ENCODE measurements at regions not wholly inside any gene's neighbourhood (a gene's known extent, or its start where the extent isn't known, plus 50 kb on each side); places are given as distances from the start of the nearest gene placed in this dataset.

DNA sequence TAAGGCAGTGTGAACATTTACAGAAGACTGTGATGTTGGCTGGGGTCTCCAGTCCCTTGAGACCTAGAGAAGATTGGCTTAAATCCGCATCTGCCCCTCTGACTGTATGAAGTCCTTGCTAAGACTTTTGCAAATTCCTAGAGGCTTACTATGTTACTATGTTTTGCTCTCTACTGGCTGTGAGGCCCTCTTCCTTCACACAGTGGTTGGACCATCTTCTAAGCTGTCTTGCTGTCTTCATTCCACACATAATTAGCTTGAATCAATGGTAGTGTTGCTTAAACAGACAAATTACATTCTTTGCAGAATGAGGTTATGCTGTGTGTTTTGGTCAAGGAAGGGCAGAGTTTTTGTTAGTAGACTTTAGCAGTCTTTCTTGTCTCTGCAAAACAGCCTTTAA is 658.0 kb downstream of the TYW1 start:
- Histone ChIP-seq H2AFZ (no peak overlapping the region), H3K79me2 (replicated peaks; ENCODE audit: insufficient read depth) (no peaks in the 10 kb centered on the region), H3K27ac (ENCODE audit: low read depth) (no peak overlapping the region), H4K20me1 (replicated peaks; ENCODE audit: insufficient read depth) (no peaks in the 10 kb centered on the region), H3K9me2 (ENCODE audit: insufficient read depth) (no peaks in the 10 kb centered on the region), H3K4me2 (no peak overlapping the region), H3K4me3 (no peak overlapping the region), H3K27me3 (ENCODE audit: insufficient read depth) (no peaks in the 10 kb centered on the region), H3K36me3 (ENCODE audit: insufficient read depth) (peaks cover 4% of the 10 kb centered on the region; the same call in 1 of the 2 replicates), H3F3A (replicated peaks; ENCODE audit: low read depth) (no peaks in the 10 kb centered on the region), H3K4me1 (ENCODE audit: insufficient read depth) (no peaks in the 10 kb centered on the region)
- Mint-ChIP-seq H3K27me3 (ENCODE audit: insufficient read depth, low read depth, poor library complexity) (peaks cover 4% of the 10 kb centered on the region), H3K9me3 (peaks cover 100% of the 10 kb centered on the region), H3K27ac (no peak overlapping the region), H3K4me3 (no peak overlapping the region), H3K36me3 (ENCODE audit: low read depth) (peaks cover 30% of the 10 kb centered on the region), H3K4me1 (no peaks in the 10 kb centered on the region)
- TF ChIP-seq, protein P1, sequence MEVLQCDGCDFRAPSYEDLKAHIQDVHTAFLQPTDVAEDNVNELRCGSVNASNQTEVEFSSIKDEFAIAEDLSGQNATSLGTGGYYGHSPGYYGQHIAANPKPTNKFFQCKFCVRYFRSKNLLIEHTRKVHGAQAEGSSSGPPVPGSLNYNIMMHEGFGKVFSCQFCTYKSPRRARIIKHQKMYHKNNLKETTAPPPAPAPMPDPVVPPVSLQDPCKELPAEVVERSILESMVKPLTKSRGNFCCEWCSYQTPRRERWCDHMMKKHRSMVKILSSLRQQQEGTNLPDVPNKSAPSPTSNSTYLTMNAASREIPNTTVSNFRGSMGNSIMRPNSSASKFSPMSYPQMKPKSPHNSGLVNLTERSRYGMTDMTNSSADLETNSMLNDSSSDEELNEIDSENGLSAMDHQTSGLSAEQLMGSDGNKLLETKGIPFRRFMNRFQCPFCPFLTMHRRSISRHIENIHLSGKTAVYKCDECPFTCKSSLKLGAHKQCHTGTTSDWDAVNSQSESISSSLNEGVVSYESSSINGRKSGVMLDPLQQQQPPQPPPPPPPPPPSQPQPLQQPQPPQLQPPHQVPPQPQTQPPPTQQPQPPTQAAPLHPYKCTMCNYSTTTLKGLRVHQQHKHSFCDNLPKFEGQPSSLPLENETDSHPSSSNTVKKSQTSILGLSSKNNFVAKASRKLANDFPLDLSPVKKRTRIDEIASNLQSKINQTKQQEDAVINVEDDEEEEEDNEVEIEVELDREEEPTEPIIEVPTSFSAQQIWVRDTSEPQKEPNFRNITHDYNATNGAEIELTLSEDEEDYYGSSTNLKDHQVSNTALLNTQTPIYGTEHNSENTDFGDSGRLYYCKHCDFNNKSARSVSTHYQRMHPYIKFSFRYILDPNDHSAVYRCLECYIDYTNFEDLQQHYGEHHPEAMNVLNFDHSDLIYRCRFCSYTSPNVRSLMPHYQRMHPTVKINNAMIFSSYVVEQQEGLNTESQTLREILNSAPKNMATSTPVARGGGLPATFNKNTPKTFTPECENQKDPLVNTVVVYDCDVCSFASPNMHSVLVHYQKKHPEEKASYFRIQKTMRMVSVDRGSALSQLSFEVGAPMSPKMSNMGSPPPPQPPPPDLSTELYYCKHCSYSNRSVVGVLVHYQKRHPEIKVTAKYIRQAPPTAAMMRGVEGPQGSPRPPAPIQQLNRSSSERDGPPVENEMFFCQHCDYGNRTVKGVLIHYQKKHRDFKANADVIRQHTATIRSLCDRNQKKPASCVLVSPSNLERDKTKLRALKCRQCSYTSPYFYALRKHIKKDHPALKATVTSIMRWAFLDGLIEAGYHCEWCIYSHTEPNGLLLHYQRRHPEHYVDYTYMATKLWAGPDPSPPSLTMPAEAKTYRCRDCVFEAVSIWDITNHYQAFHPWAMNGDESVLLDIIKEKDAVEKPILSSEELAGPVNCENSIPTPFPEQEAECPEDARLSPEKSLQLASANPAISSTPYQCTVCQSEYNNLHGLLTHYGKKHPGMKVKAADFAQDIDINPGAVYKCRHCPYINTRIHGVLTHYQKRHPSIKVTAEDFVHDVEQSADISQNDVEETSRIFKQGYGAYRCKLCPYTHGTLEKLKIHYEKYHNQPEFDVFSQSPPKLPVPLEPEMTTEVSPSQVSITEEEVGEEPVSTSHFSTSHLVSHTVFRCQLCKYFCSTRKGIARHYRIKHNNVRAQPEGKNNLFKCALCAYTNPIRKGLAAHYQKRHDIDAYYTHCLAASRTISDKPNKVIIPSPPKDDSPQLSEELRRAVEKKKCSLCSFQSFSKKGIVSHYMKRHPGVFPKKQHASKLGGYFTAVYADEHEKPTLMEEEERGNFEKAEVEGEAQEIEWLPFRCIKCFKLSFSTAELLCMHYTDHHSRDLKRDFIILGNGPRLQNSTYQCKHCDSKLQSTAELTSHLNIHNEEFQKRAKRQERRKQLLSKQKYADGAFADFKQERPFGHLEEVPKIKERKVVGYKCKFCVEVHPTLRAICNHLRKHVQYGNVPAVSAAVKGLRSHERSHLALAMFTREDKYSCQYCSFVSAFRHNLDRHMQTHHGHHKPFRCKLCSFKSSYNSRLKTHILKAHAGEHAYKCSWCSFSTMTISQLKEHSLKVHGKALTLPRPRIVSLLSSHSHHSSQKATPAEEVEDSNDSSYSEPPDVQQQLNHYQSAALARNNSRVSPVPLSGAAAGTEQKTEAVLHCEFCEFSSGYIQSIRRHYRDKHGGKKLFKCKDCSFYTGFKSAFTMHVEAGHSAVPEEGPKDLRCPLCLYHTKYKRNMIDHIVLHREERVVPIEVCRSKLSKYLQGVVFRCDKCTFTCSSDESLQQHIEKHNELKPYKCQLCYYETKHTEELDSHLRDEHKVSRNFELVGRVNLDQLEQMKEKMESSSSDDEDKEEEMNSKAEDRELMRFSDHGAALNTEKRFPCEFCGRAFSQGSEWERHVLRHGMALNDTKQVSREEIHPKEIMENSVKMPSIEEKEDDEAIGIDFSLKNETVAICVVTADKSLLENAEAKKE (CRISPR knock-in tag; IDR thresholded peaks at IDR 0.05), result no peak
- TF ChIP-seq CREB1 (CRISPR knock-in tag; IDR thresholded peaks at IDR 0.05; ENCODE audit: low read depth) (no peak), EZH2 (IDR thresholded peaks at IDR 0.05; ENCODE audit: low read depth, unreplicated experiment) (no peak), POLR2AphosphoS5 (IDR thresholded peaks at IDR 0.05; ENCODE audit: low read depth) (no peak), JUNB (IDR thresholded peaks at IDR 0.05; ENCODE audit: unreplicated experiment) (no peak), NANOG (IDR thresholded peaks at IDR 0.05; ENCODE audit: borderline replicate concordance) (no peak), EZH2phosphoT487 (IDR thresholded peaks at IDR 0.05; ENCODE audit: unreplicated experiment) (no peak), ZNF331 (CRISPR knock-in tag; IDR thresholded peaks at IDR 0.05; ENCODE audit: low read depth) (no peak)
- TF ChIP-seq, protein P2, sequence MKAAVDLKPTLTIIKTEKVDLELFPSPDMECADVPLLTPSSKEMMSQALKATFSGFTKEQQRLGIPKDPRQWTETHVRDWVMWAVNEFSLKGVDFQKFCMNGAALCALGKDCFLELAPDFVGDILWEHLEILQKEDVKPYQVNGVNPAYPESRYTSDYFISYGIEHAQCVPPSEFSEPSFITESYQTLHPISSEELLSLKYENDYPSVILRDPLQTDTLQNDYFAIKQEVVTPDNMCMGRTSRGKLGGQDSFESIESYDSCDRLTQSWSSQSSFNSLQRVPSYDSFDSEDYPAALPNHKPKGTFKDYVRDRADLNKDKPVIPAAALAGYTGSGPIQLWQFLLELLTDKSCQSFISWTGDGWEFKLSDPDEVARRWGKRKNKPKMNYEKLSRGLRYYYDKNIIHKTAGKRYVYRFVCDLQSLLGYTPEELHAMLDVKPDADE (IDR thresholded peaks at IDR 0.05), result no peak
- DNase-seq (ENCODE audit: low spot score), result no peak
- ATAC-seq, result no peak
